ENCODE measurements at regions not wholly inside any gene's neighbourhood (a gene's known extent, or its start where the extent isn't known, plus 50 kb on each side); places are given as distances from the start of the nearest gene placed in this dataset.
"Not testable (repeated sequence)": the region's sequence is repeated elsewhere in the genome, so short reads cannot be mapped to it uniquely, and the experiment has no call there.

DNA sequence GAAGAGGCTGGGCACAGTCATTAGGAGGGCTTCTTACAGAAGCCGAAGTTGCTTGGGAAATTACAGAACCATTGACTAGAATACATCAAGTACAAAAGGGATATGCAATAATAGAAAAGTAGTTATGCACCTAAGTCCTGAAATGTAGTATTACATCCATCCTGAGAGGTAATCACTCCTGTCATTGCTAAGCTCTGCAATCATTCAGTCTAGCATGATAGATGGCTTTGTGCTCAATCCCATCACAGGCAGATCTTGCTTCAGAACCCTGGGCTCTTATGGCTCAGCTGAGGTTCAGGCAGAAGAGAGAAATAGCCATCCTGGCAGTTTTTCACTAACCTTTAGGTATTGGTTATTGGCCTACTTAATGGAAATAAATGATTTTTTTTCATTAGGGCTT is 231.7 kb upstream of the AFF2 start:
- DNase-seq: no peak

DNA sequence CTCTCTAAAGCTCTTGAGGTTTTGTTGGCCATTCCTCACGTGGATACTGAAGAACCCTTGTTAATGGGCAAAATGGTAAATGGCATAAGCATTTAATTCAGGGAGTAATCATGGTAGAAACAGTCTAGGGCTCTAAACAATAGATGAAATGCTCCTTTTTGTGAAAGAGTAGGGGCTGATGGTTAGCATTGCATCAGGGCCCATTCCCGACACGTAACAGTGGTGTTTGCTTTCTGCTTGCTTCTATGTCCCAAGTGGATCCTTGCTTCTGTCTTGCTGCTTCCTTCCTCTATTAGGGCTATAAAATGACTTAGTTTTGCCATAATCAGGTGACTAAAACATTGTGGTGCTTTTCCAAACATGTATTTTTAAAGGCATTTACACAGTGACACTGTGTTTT is 230.9 kb upstream of the AFF2 start:
- no peak for DNase-seq

DNA sequence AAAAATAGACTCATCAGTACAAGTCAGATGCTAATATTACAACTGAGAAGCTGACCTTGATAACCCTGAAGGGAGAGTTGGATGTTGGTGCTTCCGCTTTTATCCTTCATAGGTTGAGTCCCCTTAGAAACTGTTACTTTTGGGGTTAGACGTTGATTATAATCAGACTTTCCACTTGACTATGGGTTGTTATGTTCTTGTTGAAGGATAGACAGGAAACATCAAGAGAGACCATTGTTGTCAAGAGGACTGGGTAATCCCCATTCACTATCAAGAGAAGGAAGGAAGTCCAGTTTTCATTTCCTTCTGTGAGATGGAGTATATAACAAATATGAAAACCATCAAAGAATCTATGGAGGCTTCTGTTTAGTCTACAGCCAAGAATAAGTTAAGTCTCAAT is 229.9 kb upstream of the AFF2 start:
- no peak for DNase-seq

DNA sequence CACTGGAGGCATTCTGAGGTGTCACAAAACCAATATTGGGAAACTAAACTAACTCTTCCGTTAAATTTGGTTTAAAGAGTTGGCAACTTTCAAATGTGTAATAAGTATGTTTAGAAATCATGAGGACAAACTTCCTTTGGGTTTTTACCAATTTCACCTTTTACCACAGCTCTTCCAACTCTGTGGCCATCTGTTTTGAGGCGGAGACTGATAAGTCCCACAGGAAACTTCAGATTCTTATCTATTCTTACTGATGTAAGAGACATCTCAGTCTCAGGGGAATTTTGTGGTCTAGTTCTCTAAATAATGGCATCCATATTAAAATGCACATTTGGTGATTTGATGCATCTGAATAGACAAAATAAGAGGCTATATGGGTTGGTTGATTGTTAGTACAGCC is 229.2 kb upstream of the AFF2 start:
- no peak for DNase-seq

DNA sequence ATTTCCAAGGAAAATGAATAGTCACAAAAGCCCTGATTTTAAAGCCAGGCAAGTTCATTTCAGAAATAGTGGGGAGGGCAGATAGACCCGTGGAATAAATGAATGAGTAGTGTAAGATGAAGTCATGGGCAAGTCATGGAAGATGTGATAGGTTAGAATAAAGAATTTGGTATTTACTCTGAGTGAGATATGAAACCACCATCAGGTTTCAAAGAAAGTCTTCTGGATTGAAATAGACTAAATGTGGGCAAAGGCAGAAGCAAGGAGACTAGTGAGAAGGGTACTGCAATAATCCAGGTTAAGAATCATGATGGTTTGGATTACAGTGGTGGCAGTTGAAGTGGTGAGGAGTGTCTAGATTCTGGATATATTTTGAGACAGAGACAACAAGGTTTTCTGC is 218.5 kb upstream of the AFF2 start:
- no peak for DNase-seq

DNA sequence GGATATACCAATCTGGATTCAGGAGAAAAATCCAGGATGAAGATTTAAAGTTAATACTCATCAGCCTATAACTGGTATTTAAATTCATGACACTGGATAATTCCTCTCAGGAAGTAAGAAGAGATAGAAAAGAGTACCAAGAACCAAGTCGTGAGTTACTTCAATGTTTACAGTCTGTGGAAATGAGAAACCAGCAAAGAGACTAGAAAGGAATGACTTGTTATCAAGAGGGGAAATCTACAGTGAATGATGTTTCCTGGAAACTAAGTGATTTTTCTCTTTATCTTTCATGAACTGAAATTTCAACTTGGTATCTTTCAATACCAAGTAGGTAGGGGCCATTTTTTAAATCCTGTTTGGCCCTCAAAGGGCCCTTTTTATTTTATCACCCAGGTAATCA is 217.9 kb upstream of the AFF2 start:
- DNase-seq: no peak

DNA sequence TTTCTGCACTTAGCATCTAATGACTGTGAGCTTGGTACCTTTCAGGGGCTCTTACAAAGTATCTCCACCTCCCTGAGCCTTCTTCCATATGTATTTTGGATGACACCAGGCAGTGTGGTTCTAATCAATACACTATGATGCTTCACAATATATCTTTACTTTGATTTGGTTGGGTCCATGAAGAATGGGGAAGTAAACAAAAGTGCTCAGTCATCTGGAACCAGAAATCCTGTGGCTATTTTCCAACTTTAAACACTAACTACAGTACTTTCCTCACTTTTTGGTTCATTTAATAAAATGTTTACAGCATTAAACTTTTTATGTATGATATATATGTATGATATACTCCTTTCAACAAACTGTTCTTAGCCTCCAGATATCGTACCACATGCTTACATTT is 216.4 kb upstream of the AFF2 start:
- no peak for DNase-seq

DNA sequence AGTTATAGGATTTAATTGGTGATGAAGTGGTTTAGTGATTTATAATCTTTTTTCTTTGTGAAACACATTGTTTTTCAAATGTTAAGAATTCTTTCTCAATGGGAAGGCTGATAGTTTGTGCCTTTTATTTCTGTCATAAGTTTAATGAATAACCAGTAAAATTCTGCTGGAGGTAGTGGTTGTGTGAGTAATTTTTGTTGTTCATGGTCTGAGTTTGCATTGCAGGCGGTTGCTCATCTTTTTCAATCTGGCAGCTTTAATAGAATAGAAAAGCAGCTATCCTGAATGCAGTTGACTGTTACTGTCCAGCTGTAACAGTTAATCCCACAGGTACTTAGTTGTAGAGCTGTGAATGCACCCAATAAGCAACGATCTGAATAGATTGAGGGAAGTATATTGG is 215.6 kb upstream of the AFF2 start:
- no peak for DNase-seq

DNA sequence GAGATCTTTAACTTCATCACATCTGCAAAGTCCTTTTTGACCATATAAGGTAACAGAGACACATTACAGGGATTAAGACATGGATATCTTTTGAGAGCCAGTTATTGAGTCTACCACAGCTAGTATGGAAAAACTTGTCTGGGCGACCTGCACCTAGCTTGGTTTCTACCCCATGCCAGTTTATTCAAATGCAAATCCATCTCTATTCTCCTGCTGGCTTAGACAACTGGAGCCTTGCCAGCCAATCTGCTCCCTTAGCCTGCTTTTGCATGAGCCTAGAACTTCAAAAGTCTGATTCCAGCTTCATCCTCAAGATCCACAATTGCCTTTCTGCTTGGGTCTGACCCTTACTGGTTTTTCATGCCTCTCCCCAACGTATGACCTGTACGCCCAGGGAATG is 212.0 kb upstream of the AFF2 start:
- DNase-seq: no peak

DNA sequence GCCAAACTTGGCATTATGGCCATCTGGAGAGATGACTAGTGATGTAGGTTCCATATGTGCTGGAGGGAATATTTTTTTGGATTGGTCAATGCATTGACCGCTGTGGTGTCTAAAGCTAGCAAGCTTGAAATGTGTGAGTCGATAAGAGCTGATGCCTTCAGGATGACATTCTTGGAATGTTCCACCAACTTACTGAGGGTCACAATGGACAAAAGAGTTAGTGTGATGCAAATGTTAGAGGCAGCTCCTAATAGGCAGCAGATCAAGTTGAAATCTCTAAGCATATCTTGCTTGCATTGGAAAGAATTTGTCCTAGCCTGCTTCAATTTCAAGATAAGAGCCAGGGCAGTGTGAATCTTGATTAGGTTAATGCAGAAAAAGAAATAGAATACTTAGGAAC is 210.4 kb upstream of the AFF2 start:
- no peak for DNase-seq

DNA sequence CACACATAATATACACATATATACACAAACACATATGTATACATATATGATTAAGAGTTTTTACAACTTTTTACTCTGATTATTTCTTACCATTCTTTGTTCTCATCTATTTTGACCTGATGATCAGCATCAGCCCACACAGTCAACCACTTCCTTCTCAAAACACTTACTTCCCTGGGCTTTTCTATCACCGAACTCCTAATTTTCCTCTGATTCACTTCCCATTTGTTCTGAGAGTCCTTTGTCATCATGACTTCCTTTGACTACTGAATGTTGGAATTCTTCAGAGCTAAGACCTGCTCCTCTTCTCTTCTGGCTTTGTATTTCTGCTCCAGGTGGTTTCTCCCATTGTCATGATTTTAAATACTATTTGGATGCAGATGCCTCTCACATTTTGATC is 209.5 kb upstream of the AFF2 start:
- no peak for DNase-seq

DNA sequence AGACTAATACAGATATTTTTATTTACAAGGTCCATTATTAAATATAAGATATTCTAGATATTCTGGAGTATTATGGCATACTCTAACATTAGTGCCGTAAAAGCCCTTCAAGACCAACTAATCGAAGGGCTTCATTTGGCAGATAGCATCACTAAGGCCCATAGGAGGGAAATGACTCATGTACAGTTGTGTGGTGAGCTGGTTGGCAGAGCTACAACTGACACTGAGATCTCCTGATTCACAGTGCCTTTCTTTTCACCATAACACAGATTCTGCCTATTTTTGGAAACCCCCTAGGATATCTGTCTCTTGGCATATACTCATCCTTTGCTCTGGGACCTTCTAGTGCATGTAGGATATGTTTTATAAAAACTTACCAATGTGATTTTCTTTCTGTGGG is 201.7 kb upstream of the AFF2 start:
- DNase-seq: no peak

DNA sequence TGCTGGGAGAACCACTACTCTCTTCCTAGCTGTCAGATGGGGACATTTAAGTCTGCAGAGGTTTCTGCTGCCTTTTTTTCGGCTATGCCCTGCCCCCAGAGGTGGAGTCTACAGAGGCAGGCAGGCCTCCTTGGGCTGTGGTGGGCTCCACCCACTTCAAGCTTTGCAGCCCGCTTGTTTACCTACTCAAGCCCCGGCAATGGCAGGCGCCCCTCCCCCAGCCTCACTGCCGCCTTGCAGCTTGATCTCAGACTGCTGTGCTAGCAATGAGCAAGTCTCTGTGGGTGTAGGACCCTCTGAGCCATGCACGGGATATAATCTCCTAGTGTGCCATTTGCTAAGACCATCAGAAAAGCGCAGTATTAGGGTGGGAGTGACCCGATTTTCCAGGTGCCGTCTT is 195.2 kb upstream of the AFF2 start:
- DNase-seq: not testable (repeated sequence)

DNA sequence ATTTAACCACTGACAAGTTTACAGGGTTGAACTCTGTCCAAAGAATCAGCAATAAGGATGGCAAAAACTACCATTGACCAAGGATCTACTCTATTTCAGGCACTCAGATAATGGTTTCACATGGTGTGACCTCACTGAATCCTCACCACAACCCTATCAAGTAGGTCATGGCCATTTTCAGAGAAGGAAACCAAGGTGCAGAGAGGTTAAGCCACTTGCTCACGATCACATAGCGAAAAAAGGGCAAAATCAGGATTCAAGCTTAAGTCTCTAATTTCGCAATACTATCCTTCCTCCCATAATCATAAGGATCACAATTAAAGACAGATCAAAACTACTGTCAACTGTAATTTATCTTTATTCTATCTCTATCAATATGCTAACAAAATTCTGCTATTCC is 191.0 kb upstream of the AFF2 start:
- no peak for DNase-seq

DNA sequence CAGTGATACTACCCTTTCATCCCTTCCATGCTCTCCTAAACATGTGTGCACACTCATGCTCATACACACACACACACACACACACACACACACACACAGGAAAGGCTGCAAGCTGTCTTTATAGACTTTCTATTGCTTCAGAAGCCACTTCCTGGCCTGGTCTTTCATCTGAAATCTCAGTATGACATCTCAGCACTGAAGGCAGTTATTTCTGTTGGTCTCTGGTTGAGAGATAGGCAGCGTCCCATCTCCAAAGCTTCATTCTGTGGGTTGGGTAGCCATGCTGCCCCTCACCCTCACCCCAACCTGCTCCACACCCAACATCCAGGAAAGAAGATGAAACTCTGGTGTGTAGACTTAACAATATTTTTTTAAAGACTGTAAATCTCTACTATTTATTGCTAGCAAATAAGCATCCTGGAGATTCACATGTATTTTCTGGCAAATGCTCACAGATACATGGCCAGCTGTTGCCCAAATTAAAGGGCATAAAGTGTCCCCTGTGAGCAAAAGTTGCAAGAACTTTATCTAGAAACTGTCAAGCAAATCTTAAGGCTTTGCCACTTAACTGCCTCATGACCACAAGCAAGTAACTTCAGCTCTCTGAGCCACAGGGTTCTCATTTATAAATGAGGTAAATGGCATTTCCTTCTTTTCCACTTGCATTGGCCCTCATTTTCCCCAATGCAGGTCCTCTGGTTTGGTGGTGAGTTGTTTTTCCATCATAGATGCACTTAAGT is 189.8 kb upstream of the AFF2 start:
- no peak for DNase-seq

DNA sequence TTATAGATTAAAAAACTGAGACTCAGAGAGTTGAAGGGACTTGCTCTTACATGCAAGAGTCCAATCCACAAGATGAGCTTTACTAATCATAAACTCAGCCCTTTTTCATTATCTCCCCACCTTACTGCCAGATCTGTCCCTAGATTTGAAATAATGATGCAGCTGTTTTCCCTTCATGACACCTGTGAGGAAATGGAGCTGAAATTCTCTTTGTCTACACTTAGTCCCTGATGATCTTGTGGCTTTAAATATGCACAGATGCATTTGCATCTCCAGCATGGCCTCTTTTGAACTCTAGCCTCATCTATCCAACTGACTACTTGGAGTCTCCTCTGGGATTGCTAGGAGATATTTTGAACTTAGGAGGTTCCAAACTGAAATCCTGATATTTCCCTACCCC is 188.9 kb upstream of the AFF2 start:
- DNase-seq: no peak

DNA sequence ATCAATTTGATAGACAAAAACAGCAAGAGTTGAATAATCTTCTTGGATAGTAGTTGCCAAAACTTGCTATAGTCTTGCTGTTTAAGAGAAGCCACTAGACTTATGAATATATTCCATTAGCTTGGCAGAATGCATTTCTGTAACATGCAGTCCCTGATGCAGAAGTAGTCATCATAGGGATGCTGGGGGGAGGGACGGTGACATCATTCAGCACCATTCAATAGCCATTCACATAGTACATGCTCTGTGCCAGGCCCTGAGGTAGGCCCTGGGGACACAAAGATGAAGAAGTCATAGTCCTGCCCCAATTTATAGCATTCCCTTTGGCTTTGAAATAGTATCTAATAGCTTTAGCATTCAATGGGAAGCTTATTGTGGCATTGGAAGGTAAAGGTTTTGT is 185.5 kb upstream of the AFF2 start:
- DNase-seq: peak in 1 of 2 experiments; percentile 20

DNA sequence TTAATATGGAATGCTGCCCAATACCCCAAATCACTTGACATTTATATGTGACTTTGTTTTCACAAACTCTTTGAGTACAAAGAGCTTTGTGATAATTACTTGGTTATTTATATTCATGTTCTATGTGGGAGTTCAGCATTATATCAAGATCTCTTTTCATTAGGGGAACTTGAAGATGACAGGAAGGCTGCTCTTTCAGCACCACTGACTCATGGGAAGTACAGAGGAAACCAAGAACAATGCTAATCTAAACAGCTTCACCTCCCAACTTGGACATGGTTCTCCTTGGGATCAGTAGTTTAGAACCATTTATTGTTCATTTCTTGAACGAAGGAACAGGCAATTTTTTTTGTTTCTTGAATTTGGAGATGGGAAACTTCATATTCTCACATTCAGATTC is 184.0 kb upstream of the AFF2 start:
- no peak for DNase-seq

DNA sequence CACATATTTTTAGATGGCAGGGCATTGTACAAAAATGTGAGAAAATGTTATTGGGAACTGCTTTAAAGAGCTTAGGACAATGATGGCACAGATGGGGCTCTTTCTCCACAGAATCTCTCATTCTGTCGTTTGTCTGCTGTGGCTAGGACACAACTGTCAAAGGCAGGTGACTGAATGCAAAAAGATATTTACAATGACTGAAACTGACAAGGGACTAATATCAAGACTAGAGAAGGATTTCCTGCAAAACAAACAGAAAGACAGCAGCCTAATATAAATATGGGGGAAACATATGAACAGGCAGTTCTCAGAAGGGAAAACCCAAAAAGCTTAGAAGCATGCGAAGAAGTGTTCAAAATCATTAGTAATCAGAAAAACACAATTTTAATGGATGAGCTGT is 177.5 kb upstream of the AFF2 start:
- no peak for DNase-seq

DNA sequence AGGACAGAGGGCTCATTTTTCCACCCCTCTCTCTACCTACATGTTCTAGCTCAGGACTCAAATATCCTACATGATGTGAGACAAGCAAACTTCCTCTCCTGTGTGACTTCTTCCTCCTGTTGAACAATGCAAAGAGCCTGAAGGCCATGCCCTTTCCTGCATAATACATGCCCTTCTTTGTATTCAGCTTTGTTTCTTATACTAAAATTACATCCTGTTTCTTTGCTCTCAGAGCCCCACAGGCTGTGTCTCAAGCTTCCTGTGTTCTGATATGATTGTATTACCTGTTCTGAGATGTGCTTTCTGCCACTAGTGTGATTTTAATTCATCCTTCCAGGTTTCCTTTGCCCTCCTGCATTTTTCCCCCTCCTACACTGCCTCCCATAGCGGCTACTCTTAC is 166.4 kb upstream of the AFF2 start:
- no peak for DNase-seq

DNA sequence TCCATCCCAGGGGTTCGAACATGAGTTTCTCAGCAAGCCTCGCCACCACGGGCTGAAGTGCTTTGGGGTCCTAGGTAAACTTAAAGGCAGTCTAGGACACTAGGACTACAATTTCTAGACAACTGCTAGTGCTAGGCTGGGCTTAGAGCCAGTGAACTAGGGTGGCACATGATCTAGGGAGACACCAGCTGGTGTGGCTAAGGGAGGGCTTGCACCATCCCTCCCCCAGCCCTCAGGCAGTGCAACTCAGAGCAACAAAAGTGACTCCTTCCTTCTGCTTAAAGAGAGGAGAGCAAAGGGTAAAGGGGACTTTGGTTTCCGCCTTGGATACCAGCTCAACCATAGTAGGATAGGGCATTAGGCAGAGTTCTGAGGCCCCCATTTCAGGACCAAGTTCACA is 162.5 kb upstream of the AFF2 start:
- DNase-seq: no peak

DNA sequence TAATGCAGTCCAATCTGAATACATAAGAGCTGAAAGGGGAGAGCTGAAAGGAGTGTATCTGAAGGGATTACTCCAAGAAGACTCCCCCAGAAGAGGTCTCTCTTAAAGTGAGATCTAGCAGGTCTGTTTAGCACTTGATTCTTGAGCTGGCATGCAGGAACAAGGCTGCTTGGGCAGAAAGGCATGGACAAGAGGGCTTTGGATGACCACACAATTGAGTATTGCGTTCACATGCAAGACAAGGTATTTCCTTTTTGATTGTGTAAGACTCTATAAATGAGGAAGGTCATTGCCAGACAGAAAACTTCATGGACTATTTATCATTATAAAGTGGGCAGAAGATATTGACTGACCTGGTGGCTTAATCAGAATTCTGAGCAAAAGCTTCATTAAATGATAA is 145.5 kb upstream of the AFF2 start:
- no peak for DNase-seq

DNA sequence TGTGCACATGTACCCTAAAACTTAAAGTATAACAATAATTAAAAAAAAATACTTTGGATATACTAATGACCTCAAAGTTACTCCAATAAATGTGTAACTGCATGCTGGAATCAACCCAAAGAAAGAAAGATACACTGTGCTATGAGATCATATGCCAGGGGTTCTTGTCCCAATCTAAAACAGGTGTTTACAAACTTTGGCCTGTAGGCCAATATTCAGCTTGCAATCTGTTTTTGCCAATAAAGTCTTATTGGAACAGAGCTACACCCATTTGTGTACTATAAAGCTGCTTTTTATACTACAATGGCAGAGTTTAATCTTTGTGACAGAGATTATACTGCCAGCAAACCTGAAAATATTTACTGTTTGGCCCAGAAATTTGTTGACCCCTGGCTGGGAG is 138.8 kb upstream of the AFF2 start:
- no peak for DNase-seq

DNA sequence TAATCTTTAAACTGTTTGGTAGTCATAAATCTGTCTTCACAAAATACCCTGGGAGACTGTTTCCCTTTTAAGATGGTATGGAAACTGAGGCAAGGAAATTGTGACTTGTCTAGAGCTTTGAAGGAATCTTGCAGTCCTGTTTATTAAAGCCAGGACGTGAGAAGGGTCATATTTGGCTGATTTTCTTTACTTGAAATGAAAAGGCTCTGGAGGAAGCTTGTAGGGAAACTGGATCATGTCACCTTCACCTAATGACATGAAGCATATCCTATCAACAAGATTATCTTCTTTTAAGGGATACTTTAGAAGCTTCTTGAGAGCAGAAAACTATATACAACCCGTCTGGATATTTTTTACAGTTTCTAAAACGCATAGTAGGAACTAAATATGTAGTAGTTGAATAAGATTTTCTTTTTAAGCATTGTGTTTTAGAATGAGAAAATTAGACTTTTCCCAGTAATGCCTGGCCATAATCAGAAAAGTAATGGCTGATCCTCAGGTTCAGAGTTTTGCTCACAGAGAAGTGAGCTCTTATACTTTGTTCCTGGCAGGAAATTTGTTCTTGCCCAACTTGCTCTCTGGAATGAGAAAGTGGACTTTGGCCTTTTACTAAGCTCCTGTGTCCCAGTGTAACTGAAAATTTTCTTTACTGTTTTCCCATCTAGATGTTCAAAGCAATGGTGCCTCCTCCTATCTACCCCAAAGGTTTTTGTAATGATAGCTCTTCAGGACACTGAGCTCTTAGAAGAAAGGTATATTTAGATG is 136.8 kb upstream of the AFF2 start:
- no peak for DNase-seq

DNA sequence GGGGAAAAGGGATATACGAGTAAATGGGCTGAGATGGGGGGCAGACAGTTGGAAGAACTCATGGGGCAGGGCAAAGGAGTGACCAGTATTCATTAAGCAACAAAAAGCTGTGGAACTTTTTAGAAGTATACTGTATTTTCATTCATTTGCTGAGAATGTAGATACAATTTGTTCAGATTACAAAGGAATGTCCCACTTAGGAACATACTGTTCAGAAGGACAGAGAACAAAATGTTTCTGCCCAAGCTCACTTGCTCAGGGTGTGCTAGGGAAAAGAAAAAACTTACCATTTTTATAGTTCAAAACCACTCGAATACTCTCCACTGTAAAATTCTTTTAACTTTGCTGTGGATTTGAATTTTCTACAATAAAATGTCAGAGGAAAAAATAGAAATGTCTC is 135.2 kb upstream of the AFF2 start:
- DNase-seq: no peak
